Transverse colon (tissue), 4 donors: ENCODE measurements at regions not wholly inside any gene's neighbourhood (a gene's known extent, or its start where the extent isn't known, plus 50 kb on each side); places are given as distances from the start of the nearest gene placed in this dataset.

ENCODE experiments used
- DNase-seq: peaks from one replicate; pipeline ENCODE4 v3.0.0-alpha.2; 2019
- H3K27ac ChIP-seq, 4 donors: fragments of 200-600 bp; sonication (generic); 2 replicates each; pipeline ENCODE4 v1.5.1; 2016 to 2018; ENCODE audit warnings: inconsistent platforms in 4 of 4
- H3K27me3 ChIP-seq: fragments of 200-600 bp; sonication (generic); 2 replicates; pipeline ENCODE4 v1.5.1; 2017; ENCODE audit warnings: inconsistent platforms
- H3K36me3 ChIP-seq, 4 donors: fragments of 200-600 bp; sonication (generic); 2 replicates each; pipeline ENCODE4 v1.5.1; 2017 to 2019; ENCODE audit warnings: inconsistent platforms in 4 of 4
- H3K4me1 ChIP-seq, 4 donors: fragments of 200-600 bp; sonication (generic); 2 replicates each; pipeline ENCODE4 v1.5.1; 2017 to 2020; ENCODE audit warnings: inconsistent platforms in 4 of 4
- H3K4me3 ChIP-seq, 4 donors: fragments of 200-600 bp; sonication (generic); 1 replicate in 1 of 4; 2 replicates in 3 of 4; pipeline versions ENCODE4 v1.5.1 to v1.6.1; 2017 to 2019; ENCODE audit warnings: inconsistent platforms in 4 of 4
- H3K9me3 ChIP-seq, 2 donors: fragments of 200-600 bp; sonication (generic); 2 replicates each; pipeline ENCODE4 v1.5.1; 2017 to 2019; ENCODE audit warnings: inconsistent platforms in 2 of 2
- CTCF ChIP-seq, 5 experiments: fragments of 200-600 bp in 3 of 5; fragments of 450-650 bp in 2 of 5; sonication (generic) in 3 of 5; IDR thresholded peaks; 1 replicate in 2 of 5; 2 replicates in 3 of 5; pipeline ENCODE4 v1.5.1; 2016 to 2017; ENCODE audit warnings: antibody characterized with exemption in 5 of 5, inconsistent platforms in 3 of 5, mild to moderate bottlenecking in 2 of 5, moderate library complexity in 1 of 5
- EP300 ChIP-seq: sonication (generic); formaldehyde crosslinking; IDR thresholded peaks from one replicate; pipeline ENCODE4 v1.6.1; 2017; ENCODE audit warnings: antibody characterized with exemption, low read depth
- POLR2A ChIP-seq: fragments of 450-650 bp; IDR thresholded peaks from one replicate; pipeline ENCODE4 v1.6.1; 2016; ENCODE audit warnings: antibody characterized with exemption, mild to moderate bottlenecking, moderate library complexity
- POLR2AphosphoS5 ChIP-seq, 3 donors: sonication (generic); formaldehyde crosslinking; IDR thresholded peaks; one replicate each; pipeline ENCODE4 v1.6.1; 2016; ENCODE audit warnings: antibody characterized with exemption in 3 of 3
- WGBS, 2 donors: methylation state at CpG; one replicate each; pipeline ENCODE4 v1.1.5; 2018; ENCODE audit warnings: low coverage in 1 of 2; 5-methylcytosine and 5-hydroxymethylcytosine counted together
- in situ Hi-C, 4 donors: fragments of 200-750 bp; cut with MboI; loops; one replicate each; pipeline versions ENCODE4 v1.15.0 to v1.15.1; 2017; ENCODE audit warnings: low sequenced_read_pairs in 3 of 4, low pct_ligation_motif_present in 1 of 4, low pct_unique_long_range_greater_than_20kb in 1 of 4
- intact Hi-C: fragments of 100-400 bp; cut with DNase I; formaldehyde crosslinking; loops from one replicate; pipeline ENCODE4 v1.15.1; 2023; ENCODE audit warnings: low total_unique reads
- small RNA-seq, 4 donors: library from RNA; depleted of rRNA; stranded (forward); fragments of <200 nt; gene quantifications; one replicate each; pipeline ENCODE3, GENCODE V24; 2016

- intact Hi-C loops = no loop called here
- Histone ChIP-seq H3K27ac (no peak overlapping the region), H3K4me3 (no peak overlapping the region), H3K9me3 (no peaks in the 10 kb centered on the region), H3K4me1 (no peaks in the 10 kb centered on the region), H3K36me3 (no peaks in the 10 kb centered on the region), H3K27me3 (peaks cover 9% of the 10 kb centered on the region)
- in situ Hi-C loops = no loop called here
- TF ChIP-seq POLR2A (no peak), EP300 (no peak), CTCF (IDR thresholded peaks at IDR 0.05) (no peak), POLR2AphosphoS5 (IDR thresholded peaks at IDR 0.05) (no peak)
- no peak for DNase-seq
Measured at GRCh38 chr11:33412241-33412640, 155.1 kb downstream of the HIPK3 start.

GRCh38 chr11:33411751-33412150 lies 154.6 kb downstream of the HIPK3 start:
- H3K36me3 ChIP-seq = no peaks in the 10 kb centered on the region
- no peak for TF ChIP-seq EP300
- no peak for TF ChIP-seq POLR2AphosphoS5 (IDR thresholded peaks at IDR 0.05)
- TF ChIP-seq CTCF (IDR thresholded peaks at IDR 0.05) = no peak
- no peak for TF ChIP-seq POLR2A
- intact Hi-C loops = no loop called here
- no peaks in the 10 kb centered on the region for H3K9me3 ChIP-seq
- WGBS, 2 donors = 61 to 80% methylated on average over 3 to 4 of the region's 4 CpGs
- no peaks in the 10 kb centered on the region for H3K4me1 ChIP-seq
- in situ Hi-C loops = no loop called here
- H3K27me3 ChIP-seq = peaks cover 9% of the 10 kb centered on the region
- DNase-seq = no peak
- H3K4me3 ChIP-seq = no peak overlapping the region
- H3K27ac ChIP-seq = no peak overlapping the region

- no peak for DNase-seq
- Histone ChIP-seq H3K9me3 (no peaks in the 10 kb centered on the region), H3K27me3 (peaks cover 9% of the 10 kb centered on the region), H3K4me1 (no peaks in the 10 kb centered on the region), H3K36me3 (no peaks in the 10 kb centered on the region), H3K27ac (no peak overlapping the region), H3K4me3 (no peak overlapping the region)
- intact Hi-C loops = no loop called here
- in situ Hi-C loops = no loop called here
- WGBS, 2 donors = 61 to 70% methylated on average over 4 of the region's 4 CpGs
- TF ChIP-seq POLR2AphosphoS5 (IDR thresholded peaks at IDR 0.05) (no peak), POLR2A (no peak)
Measured at GRCh38 chr11:33410086-33410765, 153.0 kb downstream of the HIPK3 start.

Small RNA genes in the stretch of these regions (small RNA-seq; reads per million reads assigned to genes)
- 0 reads per million in 4 donors for gene AL133399.1
